Gastrocnemius medialis (tissue), 4 donors: ENCODE measurements at regions not wholly inside any gene's neighbourhood (a gene's known extent, or its start where the extent isn't known, plus 50 kb on each side); places are given as distances from the start of the nearest gene placed in this dataset.

Experiments
- ATAC-seq, 2 donors: fragments of 150-250 bp; one replicate each; pipeline ENCODE4 v1.9.1; 2016
- DNase-seq, 2 donors: peaks; one replicate each; pipeline ENCODE4 v3.0.0-alpha.2; 2019
- H3K27ac ChIP-seq, 4 donors: fragments of 200-600 bp; sonication (generic); 1 replicate in 1 of 4; 2 replicates in 3 of 4; pipeline ENCODE4 v1.5.1; 2016 to 2018; ENCODE audit warnings: mild to moderate bottlenecking in 2 of 4, moderate library complexity in 1 of 4
- H3K27me3 ChIP-seq, 3 donors: fragments of 200-600 bp; sonication (generic) in 2 of 3; 1 replicate in 1 of 3; 2 replicates in 2 of 3; pipeline versions ENCODE4 v1.5.1 to v1.6.0; 2016 to 2019; ENCODE audit warnings: mild to moderate bottlenecking in 1 of 3, moderate library complexity in 1 of 3
- H3K36me3 ChIP-seq, 2 donors: fragments of 200-600 bp; sonication (generic) in 1 of 2; one replicate each; pipeline ENCODE4 v1.5.1; 2017 to 2018
- H3K4me1 ChIP-seq, 2 donors: fragments of 200-600 bp; sonication (generic) in 1 of 2; one replicate each; pipeline ENCODE4 v1.5.1; 2016 to 2017; ENCODE audit warnings: mild to moderate bottlenecking in 2 of 2
- H3K4me3 ChIP-seq, 4 donors: fragments of 200-600 bp; sonication (generic) in 3 of 4; 1 replicate in 1 of 4; 2 replicates in 3 of 4; pipeline ENCODE4 v1.5.1; 2016 to 2019; ENCODE audit warnings: mild to moderate bottlenecking in 2 of 4
- H3K9me3 ChIP-seq, 3 donors: fragments of 200-600 bp; sonication (generic) in 2 of 3; 1 replicate in 1 of 3; 2 replicates in 2 of 3; pipeline ENCODE4 v1.5.1; 2016 to 2019
- CTCF ChIP-seq, 5 experiments: fragments of 450-650 bp in 3 of 5; fragments of 200-600 bp in 2 of 5; sonication (generic) in 2 of 5; IDR thresholded peaks in 4 of 5; conservative IDR thresholded peaks in 1 of 5; 1 replicate in 4 of 5; 2 replicates in 1 of 5; pipeline ENCODE4 v1.5.1; 2016 to 2019; ENCODE audit warnings: antibody characterized with exemption in 5 of 5, mild to moderate bottlenecking in 3 of 5, moderate library complexity in 3 of 5
- POLR2A ChIP-seq, 2 donors: fragments of 450-650 bp; IDR thresholded peaks; one replicate each; pipeline ENCODE4 v1.6.1; 2017; ENCODE audit warnings: antibody characterized with exemption in 2 of 2, mild to moderate bottlenecking in 2 of 2, moderate library complexity in 2 of 2
- in situ Hi-C, 4 donors: fragments of 200-750 bp; cut with MboI; loops; one replicate each; pipeline versions ENCODE4 v1.15.0 to v1.8.0; 2017; ENCODE audit warnings: low sequenced_read_pairs in 4 of 4
- intact Hi-C: fragments of 100-400 bp; cut with DNase I; formaldehyde crosslinking; loops from one replicate; pipeline ENCODE4 v1.15.1; 2023; ENCODE audit warnings: low total_unique reads

- intact Hi-C loops: no loop called here
- H3K27ac ChIP-seq: no peak overlapping the region
- no peaks in the 10 kb centered on the region for H3K9me3 ChIP-seq
- no peaks in the 10 kb centered on the region for H3K27me3 ChIP-seq
- no peaks in the 10 kb centered on the region for H3K36me3 ChIP-seq
- ATAC-seq (no peak), DNase-seq (no peak)
- TF ChIP-seq CTCF (IDR thresholded peaks at IDR 0.05 in 4 of 5, conservative IDR thresholded peaks at IDR 0.05 in 1 of 5) (no peak), POLR2A (IDR thresholded peaks at IDR 0.05) (no peak)
- in situ Hi-C loops: loop anchor here in 1 of 4 donors (25.0 kb wide), 1 partner anchor 102 kb away; no protein-coding TSS in a partner anchor
- no peak overlapping the region for H3K4me3 ChIP-seq
- H3K4me1 ChIP-seq: no peaks in the 10 kb centered on the region
Measured at GRCh38 chr15:46039703-46040102, 404.9 kb downstream of the SQOR start.

GRCh38 chr15:46041905-46042304 lies 407.1 kb downstream of the SQOR start:
- H3K9me3 ChIP-seq: no peaks in the 10 kb centered on the region
- in situ Hi-C loops: loop anchor here in 1 of 4 donors (25.0 kb wide), 1 partner anchor 105 kb away; no protein-coding TSS in a partner anchor
- DNase-seq (no peak), ATAC-seq (no peak)
- no peak overlapping the region for H3K27ac ChIP-seq
- H3K36me3 ChIP-seq: no peaks in the 10 kb centered on the region
- TF ChIP-seq CTCF (IDR thresholded peaks at IDR 0.05 in 4 of 5, conservative IDR thresholded peaks at IDR 0.05 in 1 of 5) (no peak), POLR2A (IDR thresholded peaks at IDR 0.05) (no peak)
- H3K4me3 ChIP-seq: no peak overlapping the region
- intact Hi-C loops: no loop called here
- H3K27me3 ChIP-seq: no peaks in the 10 kb centered on the region
- H3K4me1 ChIP-seq: no peaks in the 10 kb centered on the region

GRCh38 chr15:46059921-46060594 lies 425.2 kb downstream of the SQOR start:
- Histone ChIP-seq H3K4me3 (no peak overlapping the region), H3K27ac (no peak overlapping the region), H3K9me3 (no peaks in the 10 kb centered on the region), H3K4me1 (no peaks in the 10 kb centered on the region), H3K27me3 (no peaks in the 10 kb centered on the region), H3K36me3 (no peaks in the 10 kb centered on the region)
- ATAC-seq: no peak
- intact Hi-C loops (no loop called here), in situ Hi-C loops (no loop called here)
- TF ChIP-seq POLR2A (IDR thresholded peaks at IDR 0.05): no peak
- no peak for TF ChIP-seq CTCF (IDR thresholded peaks at IDR 0.05 in 4 of 5, conservative IDR thresholded peaks at IDR 0.05 in 1 of 5)
- no peak for DNase-seq

- H3K36me3 ChIP-seq: no peaks in the 10 kb centered on the region
- H3K27me3 ChIP-seq: no peaks in the 10 kb centered on the region
- H3K9me3 ChIP-seq: no peaks in the 10 kb centered on the region
- ATAC-seq (no peak), DNase-seq (no peak)
- no peaks in the 10 kb centered on the region for H3K4me1 ChIP-seq
- intact Hi-C loops: no loop called here
- H3K27ac ChIP-seq: no peak overlapping the region
- TF ChIP-seq POLR2A (IDR thresholded peaks at IDR 0.05): no peak
- in situ Hi-C loops: no loop called here
- H3K4me3 ChIP-seq: no peak overlapping the region
Measured at GRCh38 chr15:46061002-46061401, 426.2 kb downstream of the SQOR start.

GRCh38 chr15:46077220-46077619 lies 442.4 kb downstream of the SQOR start:
- Histone ChIP-seq H3K4me3 (no peak overlapping the region), H3K36me3 (no peaks in the 10 kb centered on the region), H3K9me3 (no peaks in the 10 kb centered on the region), H3K4me1 (no peaks in the 10 kb centered on the region), H3K27me3 (no peaks in the 10 kb centered on the region), H3K27ac (no peak overlapping the region)
- in situ Hi-C loops (no loop called here), intact Hi-C loops (no loop called here)
- ATAC-seq: no peak
- TF ChIP-seq POLR2A (IDR thresholded peaks at IDR 0.05): no peak
- no peak for TF ChIP-seq CTCF (IDR thresholded peaks at IDR 0.05 in 4 of 5, conservative IDR thresholded peaks at IDR 0.05 in 1 of 5)
- no peak for DNase-seq
